ENCODE measurements at regions not wholly inside any gene's neighbourhood (a gene's known extent, or its start where the extent isn't known, plus 50 kb on each side); places are given as distances from the start of the nearest gene placed in this dataset.

DNA sequence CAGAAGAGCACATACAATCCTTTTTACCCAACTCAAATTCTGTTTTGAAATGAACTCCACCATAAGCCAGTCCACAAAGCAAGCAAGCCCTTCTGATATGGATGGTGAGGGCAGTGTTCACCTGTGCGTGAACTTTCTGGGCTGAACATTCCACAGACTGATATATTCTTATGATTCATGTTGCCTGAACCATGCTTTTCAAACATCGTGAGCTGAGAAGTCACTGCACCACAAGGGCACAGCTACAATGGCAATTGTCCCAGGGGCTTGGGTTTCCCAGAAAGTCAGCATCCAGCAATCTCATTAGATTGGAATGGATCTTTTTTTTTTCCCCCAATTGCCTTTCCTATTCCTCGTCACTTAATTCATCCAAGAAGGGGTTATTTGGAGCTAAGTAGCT, 86.9 kb upstream of the ZNF438 start:
- no peak overlapping the region for H3K23ac ChIP-seq (ENCODE audit: low read length)
- H3K9me3 ChIP-seq (ENCODE audit: insufficient read depth, low read depth, low read length) = no peaks in the 10 kb centered on the region
- H2BK12ac ChIP-seq (ENCODE audit: low read length) = no peak overlapping the region
- no peaks in the 10 kb centered on the region for H3K27me3 ChIP-seq (ENCODE audit: insufficient read depth, low read length)
- no peak overlapping the region for H4K91ac ChIP-seq (ENCODE audit: low read depth, low read length)
- H3K4me3 ChIP-seq (ENCODE audit: low read depth, low read length) = no peak overlapping the region
- no peak overlapping the region for H3K14ac ChIP-seq (ENCODE audit: low read length)
- no peak overlapping the region for H3K18ac ChIP-seq (ENCODE audit: low read length)
- no peak overlapping the region for H3K9ac ChIP-seq (ENCODE audit: low read length)
- H2BK120ac ChIP-seq (ENCODE audit: insufficient read depth, low read length, poor library complexity) = no peak overlapping the region
- H3K4me2 ChIP-seq (ENCODE audit: low read length) = no peak overlapping the region
- H3K27ac ChIP-seq (ENCODE audit: low read depth, low read length) = no peak overlapping the region
- H2AK5ac ChIP-seq (ENCODE audit: low read length) = no peak overlapping the region
- H3K4me1 ChIP-seq (ENCODE audit: control insufficient read depth in 1 of 2, insufficient read depth in 2 of 2, low read length in 2 of 2) = no peaks in the 10 kb centered on the region
- DNase-seq = no peak
- H4K12ac ChIP-seq (ENCODE audit: low read depth, low read length) = no peak overlapping the region
- no peaks in the 10 kb centered on the region for H3K79me2 ChIP-seq (ENCODE audit: control insufficient read depth, insufficient read depth, low read length, poor library complexity)
- no peaks in the 10 kb centered on the region for H3K79me1 ChIP-seq (ENCODE audit: low read length)
- H3K4ac ChIP-seq (ENCODE audit: low read depth, low read length) = no peak overlapping the region
- no peak overlapping the region for H2BK5ac ChIP-seq (ENCODE audit: low read depth, low read length, poor library complexity)
- no peak overlapping the region for H4K8ac ChIP-seq (ENCODE audit: low read depth, low read length)
- no peaks in the 10 kb centered on the region for H3K36me3 ChIP-seq (ENCODE audit: control insufficient read depth in 1 of 2, insufficient read depth in 2 of 2, low read length in 2 of 2)
- no peak overlapping the region for H2AFZ ChIP-seq (ENCODE audit: insufficient read depth, low read length, poor library complexity)
- no CpG with 5 or more reads among the region's 3 CpGs for WGBS (ENCODE audit: extremely low coverage, insufficient coverage, insufficient read length)

DNA sequence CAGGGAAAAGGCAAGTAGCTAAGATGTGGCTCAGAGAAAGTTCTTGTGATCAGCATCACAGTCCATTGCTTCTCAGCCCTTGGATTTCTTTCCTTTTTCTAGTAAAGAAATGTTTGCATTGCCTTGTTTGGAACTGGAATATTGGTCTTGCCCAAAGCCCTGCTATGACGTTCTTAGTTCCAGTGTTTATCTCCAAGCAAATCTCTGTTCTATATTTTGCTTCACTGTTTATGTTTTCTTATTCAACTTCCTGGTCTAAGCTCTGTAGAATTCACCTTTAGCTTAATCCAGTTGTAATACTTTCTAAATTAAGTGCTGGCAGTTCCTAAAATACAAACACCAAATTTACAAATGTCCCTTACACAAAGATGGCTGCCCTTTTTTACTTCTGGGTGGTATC, 88.7 kb upstream of the ZNF438 start:
- Histone ChIP-seq H2BK12ac (ENCODE audit: low read length) (no peak overlapping the region), H3K4me3 (ENCODE audit: low read depth, low read length) (no peak overlapping the region), H3K18ac (ENCODE audit: low read length) (no peak overlapping the region), H2AFZ (ENCODE audit: insufficient read depth, low read length, poor library complexity) (no peak overlapping the region), H4K8ac (ENCODE audit: low read depth, low read length) (no peak overlapping the region), H3K9ac (ENCODE audit: low read length) (no peak overlapping the region), H4K91ac (ENCODE audit: low read depth, low read length) (no peak overlapping the region), H3K79me2 (ENCODE audit: control insufficient read depth, insufficient read depth, low read length, poor library complexity) (no peaks in the 10 kb centered on the region), H3K23ac (ENCODE audit: low read length) (no peak overlapping the region), H3K36me3 (ENCODE audit: control insufficient read depth in 1 of 2, insufficient read depth in 2 of 2, low read length in 2 of 2) (no peaks in the 10 kb centered on the region), H3K4me1 (ENCODE audit: control insufficient read depth in 1 of 2, insufficient read depth in 2 of 2, low read length in 2 of 2) (no peaks in the 10 kb centered on the region), H3K79me1 (ENCODE audit: low read length) (no peaks in the 10 kb centered on the region), H4K12ac (ENCODE audit: low read depth, low read length) (no peak overlapping the region), H3K9me3 (ENCODE audit: insufficient read depth, low read depth, low read length) (no peaks in the 10 kb centered on the region), H3K4ac (ENCODE audit: low read depth, low read length) (no peak overlapping the region), H2BK5ac (ENCODE audit: low read depth, low read length, poor library complexity) (no peak overlapping the region), H3K14ac (ENCODE audit: low read length) (no peak overlapping the region), H2AK5ac (ENCODE audit: low read length) (no peak overlapping the region), H3K27me3 (ENCODE audit: insufficient read depth, low read length) (no peaks in the 10 kb centered on the region), H2BK120ac (ENCODE audit: insufficient read depth, low read length, poor library complexity) (no peak overlapping the region), H3K4me2 (ENCODE audit: low read length) (no peak overlapping the region), H3K27ac (ENCODE audit: low read depth, low read length) (no peak overlapping the region)
- WGBS (ENCODE audit: extremely low coverage, insufficient coverage, insufficient read length) = no CpG with 5 or more reads among the region's 1 CpG
- no peak for DNase-seq

DNA sequence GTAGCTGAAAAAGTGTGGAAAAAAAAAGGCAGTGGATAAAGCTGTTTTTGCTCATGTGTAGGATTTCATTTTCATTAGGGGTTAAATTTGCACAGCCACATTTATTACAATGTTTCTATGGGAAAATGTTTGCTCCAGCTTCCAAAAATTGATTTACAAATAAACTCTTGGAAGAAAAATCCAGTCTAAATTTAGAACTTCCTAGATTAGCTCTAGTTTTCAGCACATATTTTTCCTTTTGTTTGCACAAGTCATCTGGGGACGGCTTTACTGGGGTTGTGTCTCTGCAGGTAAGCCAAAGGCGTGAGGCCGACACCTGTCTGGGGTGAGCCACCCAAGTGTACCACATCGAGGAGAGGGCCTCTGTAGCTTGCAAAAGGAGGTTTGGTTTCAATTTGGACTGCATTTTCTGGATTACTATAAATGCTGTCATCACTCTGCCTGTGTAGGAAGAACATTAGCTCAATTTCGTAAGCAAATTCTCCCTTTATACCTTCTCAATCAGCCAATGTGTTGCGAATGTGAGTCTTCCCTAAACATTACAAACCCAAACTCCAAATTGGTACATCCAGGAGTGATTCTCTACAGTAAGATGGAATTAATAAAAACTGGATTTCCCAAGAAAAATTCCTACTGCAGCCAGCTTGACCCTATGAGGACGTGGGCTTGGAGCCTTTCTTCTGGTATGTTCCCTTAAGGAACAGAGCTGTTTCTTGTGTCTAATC, 89.5 kb upstream of the ZNF438 start:
- H2BK5ac ChIP-seq (ENCODE audit: low read depth, low read length, poor library complexity) = no peak overlapping the region
- no peak overlapping the region for H4K12ac ChIP-seq (ENCODE audit: low read depth, low read length)
- no peak overlapping the region for H2BK120ac ChIP-seq (ENCODE audit: insufficient read depth, low read length, poor library complexity)
- no peak overlapping the region for H3K9ac ChIP-seq (ENCODE audit: low read length)
- H3K18ac ChIP-seq (ENCODE audit: low read length) = no peak overlapping the region
- WGBS (ENCODE audit: extremely low coverage, insufficient coverage, insufficient read length) = no CpG with 5 or more reads among the region's 7 CpGs
- H3K4ac ChIP-seq (ENCODE audit: low read depth, low read length) = no peak overlapping the region
- H3K14ac ChIP-seq (ENCODE audit: low read length) = no peak overlapping the region
- no peaks in the 10 kb centered on the region for H3K79me1 ChIP-seq (ENCODE audit: low read length)
- H3K9me3 ChIP-seq (ENCODE audit: insufficient read depth, low read depth, low read length) = no peaks in the 10 kb centered on the region
- H3K4me2 ChIP-seq (ENCODE audit: low read length) = no peak overlapping the region
- no peaks in the 10 kb centered on the region for H3K79me2 ChIP-seq (ENCODE audit: control insufficient read depth, insufficient read depth, low read length, poor library complexity)
- H2AK5ac ChIP-seq (ENCODE audit: low read length) = no peak overlapping the region
- H2BK12ac ChIP-seq (ENCODE audit: low read length) = no peak overlapping the region
- H3K27me3 ChIP-seq (ENCODE audit: insufficient read depth, low read length) = no peaks in the 10 kb centered on the region
- H3K36me3 ChIP-seq (ENCODE audit: control insufficient read depth in 1 of 2, insufficient read depth in 2 of 2, low read length in 2 of 2) = no peaks in the 10 kb centered on the region
- H3K27ac ChIP-seq (ENCODE audit: low read depth, low read length) = no peak overlapping the region
- no peak overlapping the region for H3K23ac ChIP-seq (ENCODE audit: low read length)
- no peak overlapping the region for H3K4me3 ChIP-seq (ENCODE audit: low read depth, low read length)
- no peak overlapping the region for H2AFZ ChIP-seq (ENCODE audit: insufficient read depth, low read length, poor library complexity)
- no peaks in the 10 kb centered on the region for H3K4me1 ChIP-seq (ENCODE audit: control insufficient read depth in 1 of 2, insufficient read depth in 2 of 2, low read length in 2 of 2)
- no peak overlapping the region for H4K8ac ChIP-seq (ENCODE audit: low read depth, low read length)
- DNase-seq = no peak
- no peak overlapping the region for H4K91ac ChIP-seq (ENCODE audit: low read depth, low read length)

DNA sequence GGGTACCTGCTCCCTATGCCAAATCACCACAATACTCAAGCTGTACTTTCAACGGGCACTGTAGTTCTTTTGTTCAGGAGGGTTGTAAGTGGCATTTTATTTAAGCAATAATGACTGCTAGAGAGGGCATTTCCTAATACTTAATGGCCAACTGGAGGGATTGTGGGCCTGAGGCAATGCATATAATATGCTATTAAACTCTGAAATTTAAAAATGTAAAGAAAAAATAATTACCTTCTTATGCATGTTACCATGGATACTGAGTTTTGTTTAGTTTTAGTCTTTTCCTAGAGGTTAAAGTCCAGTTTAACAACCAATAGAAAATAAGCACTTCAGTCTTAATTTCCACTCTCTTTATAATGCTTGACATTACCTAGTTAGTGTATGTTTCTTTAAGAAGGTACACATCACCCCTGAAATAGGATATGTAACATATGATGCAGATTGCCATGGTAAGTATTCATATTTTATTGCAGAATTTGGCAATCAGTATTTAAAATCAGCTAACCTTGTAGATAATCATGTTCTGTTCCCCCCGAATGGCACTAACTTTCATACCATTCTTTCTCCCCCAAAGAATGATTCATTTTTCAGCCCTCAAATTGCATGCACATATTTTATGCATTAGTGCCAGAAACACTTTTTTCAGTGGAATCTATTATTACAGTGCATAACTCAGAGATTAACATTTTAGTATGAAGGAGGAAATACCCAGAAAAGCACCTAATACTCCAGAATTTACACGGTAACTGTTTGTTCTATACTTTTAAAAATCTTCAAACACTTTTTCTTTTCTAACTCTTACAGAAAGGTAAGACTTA, 90.3 kb upstream of the ZNF438 start:
- Histone ChIP-seq H3K27me3 (ENCODE audit: insufficient read depth, low read length) (no peaks in the 10 kb centered on the region), H3K23ac (ENCODE audit: low read length) (no peak overlapping the region), H2BK12ac (ENCODE audit: low read length) (no peak overlapping the region), H4K91ac (ENCODE audit: low read depth, low read length) (no peak overlapping the region), H3K14ac (ENCODE audit: low read length) (no peak overlapping the region), H3K18ac (ENCODE audit: low read length) (no peak overlapping the region), H2AFZ (ENCODE audit: insufficient read depth, low read length, poor library complexity) (no peak overlapping the region), H2BK5ac (ENCODE audit: low read depth, low read length, poor library complexity) (no peak overlapping the region), H3K4me2 (ENCODE audit: low read length) (no peak overlapping the region), H3K79me2 (ENCODE audit: control insufficient read depth, insufficient read depth, low read length, poor library complexity) (no peaks in the 10 kb centered on the region), H4K12ac (ENCODE audit: low read depth, low read length) (no peak overlapping the region), H3K27ac (ENCODE audit: low read depth, low read length) (no peak overlapping the region), H2BK120ac (ENCODE audit: insufficient read depth, low read length, poor library complexity) (no peak overlapping the region), H3K79me1 (ENCODE audit: low read length) (no peaks in the 10 kb centered on the region), H3K4ac (ENCODE audit: low read depth, low read length) (no peak overlapping the region), H2AK5ac (ENCODE audit: low read length) (no peak overlapping the region), H3K4me1 (ENCODE audit: control insufficient read depth in 1 of 2, insufficient read depth in 2 of 2, low read length in 2 of 2) (no peaks in the 10 kb centered on the region), H4K8ac (ENCODE audit: low read depth, low read length) (no peak overlapping the region), H3K9me3 (ENCODE audit: insufficient read depth, low read depth, low read length) (no peaks in the 10 kb centered on the region), H3K36me3 (ENCODE audit: control insufficient read depth in 1 of 2, insufficient read depth in 2 of 2, low read length in 2 of 2) (no peaks in the 10 kb centered on the region), H3K9ac (ENCODE audit: low read length) (no peak overlapping the region), H3K4me3 (ENCODE audit: low read depth, low read length) (no peak overlapping the region)
- WGBS (ENCODE audit: extremely low coverage, insufficient coverage, insufficient read length) = no CpG with 5 or more reads among the region's 3 CpGs
- no peak for DNase-seq
